ENCODE measurements at regions not wholly inside any gene's neighbourhood (a gene's known extent, or its start where the extent isn't known, plus 50 kb on each side); places are given as distances from the start of the nearest gene placed in this dataset.
"Not testable (repeated sequence)": the region's sequence is repeated elsewhere in the genome, so short reads cannot be mapped to it uniquely, and the experiment has no call there.

DNA sequence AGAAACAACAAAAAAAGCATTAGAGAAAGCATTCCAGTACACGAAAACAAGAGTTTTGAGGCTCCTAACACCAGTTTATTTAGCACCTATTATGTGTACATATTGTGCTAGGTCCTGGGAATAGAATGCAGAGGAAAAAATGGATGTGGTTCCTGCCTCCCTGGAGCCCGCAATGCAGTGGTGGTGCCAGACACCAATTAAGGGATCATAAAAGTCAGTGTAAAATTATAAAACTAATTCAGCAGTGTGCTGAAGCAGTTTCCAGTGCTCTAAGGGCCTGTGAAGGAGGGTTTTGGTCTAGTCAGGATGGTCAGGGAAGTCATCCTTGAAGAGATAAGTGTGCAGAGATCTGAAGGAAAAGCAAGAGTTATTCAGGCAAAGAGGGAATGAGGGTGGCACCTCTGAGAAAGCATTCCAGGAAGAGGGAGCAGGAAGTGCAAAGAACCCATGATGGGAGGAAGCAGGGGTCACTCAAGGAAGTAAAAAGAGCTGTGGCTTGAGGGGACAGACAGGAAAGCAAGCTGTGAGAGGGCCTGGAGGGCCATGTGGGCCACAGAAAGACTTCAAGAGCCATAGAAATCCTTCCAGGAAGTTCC is 65.2 kb upstream of the IFNLR1 start:
- Histone ChIP-seq H3K4me1 (no peaks in the 10 kb centered on the region), H3K4me3 (no peak overlapping the region), H3K36me3 (no peaks in the 10 kb centered on the region), H3K9me3 (no peaks in the 10 kb centered on the region), H3K27ac (no peak overlapping the region), H3K27me3 (no peaks in the 10 kb centered on the region)
- intact Hi-C loops (cut with DNase I): no loop called here
- no peak for DNase-seq (ENCODE audit: low spot score in 2 of 2)
- TF ChIP-seq, protein P1, sequence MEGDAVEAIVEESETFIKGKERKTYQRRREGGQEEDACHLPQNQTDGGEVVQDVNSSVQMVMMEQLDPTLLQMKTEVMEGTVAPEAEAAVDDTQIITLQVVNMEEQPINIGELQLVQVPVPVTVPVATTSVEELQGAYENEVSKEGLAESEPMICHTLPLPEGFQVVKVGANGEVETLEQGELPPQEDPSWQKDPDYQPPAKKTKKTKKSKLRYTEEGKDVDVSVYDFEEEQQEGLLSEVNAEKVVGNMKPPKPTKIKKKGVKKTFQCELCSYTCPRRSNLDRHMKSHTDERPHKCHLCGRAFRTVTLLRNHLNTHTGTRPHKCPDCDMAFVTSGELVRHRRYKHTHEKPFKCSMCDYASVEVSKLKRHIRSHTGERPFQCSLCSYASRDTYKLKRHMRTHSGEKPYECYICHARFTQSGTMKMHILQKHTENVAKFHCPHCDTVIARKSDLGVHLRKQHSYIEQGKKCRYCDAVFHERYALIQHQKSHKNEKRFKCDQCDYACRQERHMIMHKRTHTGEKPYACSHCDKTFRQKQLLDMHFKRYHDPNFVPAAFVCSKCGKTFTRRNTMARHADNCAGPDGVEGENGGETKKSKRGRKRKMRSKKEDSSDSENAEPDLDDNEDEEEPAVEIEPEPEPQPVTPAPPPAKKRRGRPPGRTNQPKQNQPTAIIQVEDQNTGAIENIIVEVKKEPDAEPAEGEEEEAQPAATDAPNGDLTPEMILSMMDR (IDR thresholded peaks at IDR 0.05): no peak

DNA sequence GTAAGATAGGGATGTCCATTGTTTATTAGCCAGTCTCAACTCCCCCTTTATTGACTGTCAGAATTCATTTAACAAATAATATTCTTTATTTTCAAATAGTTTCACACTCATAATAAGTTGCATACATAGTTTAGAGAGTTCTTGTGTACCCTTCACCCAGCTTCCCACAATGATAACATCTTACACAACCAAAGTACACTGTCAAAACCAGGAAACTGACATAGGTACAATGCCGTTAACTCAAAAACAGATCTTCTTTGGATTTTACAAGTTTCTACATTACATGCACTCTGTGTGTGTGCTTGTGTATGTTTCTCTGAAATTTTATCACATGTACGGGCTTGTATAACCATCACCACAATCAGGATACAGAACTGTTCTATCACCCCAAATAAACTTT is 64.4 kb upstream of the IFNLR1 start:
- no peaks in the 10 kb centered on the region for H3K27me3 ChIP-seq
- no peaks in the 10 kb centered on the region for H3K4me1 ChIP-seq
- H3K4me3 ChIP-seq: no peak overlapping the region
- no peaks in the 10 kb centered on the region for H3K36me3 ChIP-seq
- no peaks in the 10 kb centered on the region for H3K9me3 ChIP-seq
- no peak for DNase-seq (ENCODE audit: low spot score in 2 of 2)
- no peak overlapping the region for H3K27ac ChIP-seq
- intact Hi-C loops (cut with DNase I): no loop called here
- TF ChIP-seq, protein P1 (IDR thresholded peaks at IDR 0.05): no peak

DNA sequence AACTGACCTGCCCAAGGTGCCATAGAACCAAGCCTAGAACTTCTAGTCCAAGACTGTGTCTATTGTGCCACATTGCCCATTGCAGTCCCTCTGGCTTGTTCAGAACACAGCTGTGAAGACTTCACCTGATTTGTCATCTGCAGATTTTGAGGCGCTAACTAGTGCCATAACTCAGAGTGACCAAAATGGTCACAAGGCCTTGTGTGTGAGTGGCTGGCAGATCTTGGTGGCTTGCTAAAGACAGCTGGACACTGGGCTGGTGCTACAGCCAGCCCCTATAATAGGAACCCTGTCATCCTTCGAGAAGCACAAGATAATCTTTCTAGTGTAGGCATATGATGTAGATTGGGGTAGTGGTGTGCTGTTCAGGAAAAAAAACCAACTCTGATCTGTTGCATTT is 63.7 kb upstream of the IFNLR1 start:
- H3K36me3 ChIP-seq: no peaks in the 10 kb centered on the region
- no peak overlapping the region for H3K4me3 ChIP-seq
- intact Hi-C loops (cut with DNase I): no loop called here
- H3K4me1 ChIP-seq: no peaks in the 10 kb centered on the region
- TF ChIP-seq, protein P1 (IDR thresholded peaks at IDR 0.05): no peak
- no peaks in the 10 kb centered on the region for H3K9me3 ChIP-seq
- H3K27me3 ChIP-seq: no peaks in the 10 kb centered on the region
- no peak for DNase-seq (ENCODE audit: low spot score in 2 of 2)
- no peak overlapping the region for H3K27ac ChIP-seq

DNA sequence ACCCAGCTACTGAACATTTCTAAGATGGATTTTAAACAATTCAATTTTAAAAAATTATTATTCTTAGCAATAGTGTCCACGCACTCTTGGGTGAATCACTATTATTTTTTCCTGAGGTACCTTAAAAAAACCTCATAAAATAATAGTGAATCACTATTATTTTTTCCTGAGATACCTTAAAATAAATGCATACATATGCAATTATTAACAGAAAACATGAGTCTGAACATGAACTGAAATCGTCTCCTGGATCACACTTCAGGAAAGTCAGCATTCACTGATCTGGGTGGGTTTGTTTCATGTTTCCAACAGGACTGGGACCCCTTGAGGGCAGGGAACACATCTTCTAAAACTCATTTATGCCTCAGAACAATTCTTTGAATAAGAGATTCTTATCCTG is 63.1 kb upstream of the IFNLR1 start:
- H3K9me3 ChIP-seq: no peaks in the 10 kb centered on the region
- no peak for DNase-seq (ENCODE audit: low spot score in 2 of 2)
- TF ChIP-seq, protein P1 (IDR thresholded peaks at IDR 0.05): no peak

DNA sequence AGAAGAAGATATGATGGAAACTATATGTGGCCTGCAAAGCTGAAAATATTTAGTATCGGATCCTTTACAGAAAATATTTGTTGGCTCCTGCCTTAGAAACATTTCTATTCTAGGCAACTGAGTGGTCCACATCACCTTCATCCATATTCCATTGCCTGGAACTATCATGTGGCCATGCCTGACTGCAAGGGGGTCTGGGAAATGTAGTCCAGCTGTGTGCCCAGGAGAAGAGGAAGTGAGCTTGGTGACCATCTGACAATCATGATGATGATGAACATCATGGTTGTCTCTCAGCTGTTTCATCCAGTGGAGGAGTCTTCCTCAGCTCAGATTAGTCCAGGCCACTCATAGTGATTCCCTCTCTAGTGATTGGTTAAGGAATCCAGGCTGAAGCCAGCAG is 61.8 kb upstream of the IFNLR1 start:
- TF ChIP-seq, protein P1 (IDR thresholded peaks at IDR 0.05): no peak
- intact Hi-C loops (cut with DNase I): no loop called here

More for the DNA sequence above, 63.1 kb upstream of the IFNLR1 start:
- Histone ChIP-seq H3K27ac (no peak overlapping the region), H3K4me3 (no peak overlapping the region), H3K27me3 (no peaks in the 10 kb centered on the region), H3K36me3 (no peaks in the 10 kb centered on the region), H3K4me1 (no peaks in the 10 kb centered on the region)
- intact Hi-C loops (cut with DNase I): no loop called here

DNA sequence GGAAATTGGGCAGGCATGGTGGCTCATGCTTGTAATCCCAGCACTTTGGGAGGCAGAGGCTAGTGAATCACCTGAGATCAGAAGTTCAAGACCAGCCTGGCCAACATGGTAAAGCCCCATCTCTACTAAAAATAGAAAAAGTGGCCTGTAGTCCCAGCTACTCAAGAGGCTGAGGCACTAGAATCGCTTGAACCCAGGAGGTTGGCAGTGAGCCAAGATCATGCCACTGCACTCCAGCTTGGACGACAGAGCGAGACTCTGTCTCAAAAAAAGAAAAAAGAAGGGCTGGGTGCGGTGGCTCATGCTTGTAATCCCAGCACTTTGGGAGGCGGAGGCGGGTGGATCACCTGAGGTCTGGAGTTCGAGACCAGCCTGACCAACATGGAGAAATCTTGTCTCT is 60.2 kb upstream of the IFNLR1 start:
- H3K4me3 ChIP-seq; H3K36me3 ChIP-seq; H3K4me1 ChIP-seq; intact Hi-C loops (cut with DNase I); H3K9me3 ChIP-seq; H3K27ac ChIP-seq; H3K27me3 ChIP-seq: not testable (repeated sequence)
- peak in 1 of 2 donors; percentile 43 for DNase-seq (ENCODE audit: low spot score in 2 of 2)

More for the DNA sequence above, 61.8 kb upstream of the IFNLR1 start:
- Histone ChIP-seq H3K4me1 (no peaks in the 10 kb centered on the region), H3K27ac (no peak overlapping the region), H3K27me3 (no peaks in the 10 kb centered on the region), H3K9me3 (no peaks in the 10 kb centered on the region), H3K36me3 (no peaks in the 10 kb centered on the region), H3K4me3 (no peak overlapping the region)
- DNase-seq (ENCODE audit: low spot score in 2 of 2): no peak

Data from ascending aorta (tissue), 2 donors.